ENCODE measurements at regions not wholly inside any gene's neighbourhood (a gene's known extent, or its start where the extent isn't known, plus 50 kb on each side); places are given as distances from the start of the nearest gene placed in this dataset.

DNA sequence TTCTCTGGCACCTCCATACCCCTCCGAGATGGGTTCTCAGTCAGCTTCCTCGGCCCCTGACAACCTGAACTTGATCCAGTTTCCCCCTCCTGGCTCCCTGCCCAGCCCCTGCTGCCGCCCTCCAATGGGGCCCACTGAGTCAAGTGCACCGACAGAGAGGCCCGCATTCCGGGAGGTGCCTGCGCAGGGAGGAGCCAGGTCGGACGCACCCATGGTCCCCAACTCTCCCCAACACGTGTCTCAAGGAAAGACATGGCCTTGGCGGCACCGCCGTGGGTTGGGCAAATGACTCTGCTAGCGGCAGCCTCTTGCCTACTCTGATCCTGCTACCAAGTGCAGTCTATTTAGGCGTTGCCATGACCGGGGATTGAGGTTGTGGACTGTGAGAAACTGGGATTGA, 275.3 kb downstream of the SNX13 start:
- ATAC-seq (no peak), DNase-seq (no peak)
- no peaks in the 10 kb centered on the region for H3K36me3 Mint-ChIP-seq
- CTCF ChIA-PET = no interaction called here
- no peak overlapping the region for H3K27ac Mint-ChIP-seq
- peaks cover 9% of the 10 kb centered on the region for H3K27me3 Mint-ChIP-seq
- H3K4me1 Mint-ChIP-seq = no peaks in the 10 kb centered on the region
- no peaks in the 10 kb centered on the region for H3K9me3 Mint-ChIP-seq (ENCODE audit: low read depth)
- no peak overlapping the region for H3K4me3 Mint-ChIP-seq

- ATAC-seq (no peak), DNase-seq (no peak)
- CTCF ChIA-PET = interaction anchor here (1.4 kb wide), 1 partner anchor 10 kb away, joined by 4 read pairs; no protein-coding TSS in a partner anchor
- Mint-ChIP-seq H3K27ac (no peak overlapping the region), H3K36me3 (no peaks in the 10 kb centered on the region), H3K4me1 (no peaks in the 10 kb centered on the region), H3K9me3 (ENCODE audit: low read depth) (no peaks in the 10 kb centered on the region), H3K27me3 (peaks cover 9% of the 10 kb centered on the region), H3K4me3 (no peak overlapping the region)
These were observed 272.2 kb downstream of the SNX13 start for GRCh38 chr7:17668122-17668521.

DNA sequence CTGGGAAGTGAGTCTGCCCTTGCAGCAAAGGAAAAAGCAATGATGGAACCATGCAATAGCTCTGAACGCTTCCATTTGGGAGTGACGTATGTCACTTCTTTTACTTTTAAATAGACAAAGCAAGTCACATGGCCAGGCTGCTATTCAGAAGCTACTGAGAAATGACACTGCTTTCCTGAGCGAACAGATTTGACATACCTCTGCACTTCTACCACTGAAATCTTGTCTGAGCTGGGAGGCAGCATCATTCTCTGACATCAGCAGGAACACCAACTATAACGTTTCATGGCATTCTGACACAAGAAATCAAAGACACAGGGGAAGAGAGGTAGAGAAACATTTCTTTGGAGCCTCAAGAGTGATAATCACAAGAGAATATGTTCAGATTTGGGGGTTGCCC, 271.1 kb downstream of the SNX13 start:
- Mint-ChIP-seq H3K27ac (no peak overlapping the region), H3K9me3 (ENCODE audit: low read depth) (no peaks in the 10 kb centered on the region), H3K36me3 (no peaks in the 10 kb centered on the region), H3K4me1 (no peaks in the 10 kb centered on the region), H3K4me3 (no peak overlapping the region), H3K27me3 (peaks cover 9% of the 10 kb centered on the region)
- CTCF ChIA-PET = no interaction called here
- ATAC-seq (no peak), DNase-seq (no peak)

- Mint-ChIP-seq H3K27me3 (peaks cover 9% of the 10 kb centered on the region), H3K9me3 (ENCODE audit: low read depth) (no peaks in the 10 kb centered on the region), H3K4me1 (no peaks in the 10 kb centered on the region), H3K36me3 (no peaks in the 10 kb centered on the region), H3K27ac (no peak overlapping the region), H3K4me3 (no peak overlapping the region)
- CTCF ChIA-PET = interaction anchor here (1.1 kb wide), 1 partner anchor 9 kb away, joined by 3 read pairs; no protein-coding TSS in a partner anchor
- no peak for ATAC-seq
- DNase-seq = no peak
These were observed 268.3 kb downstream of the SNX13 start for GRCh38 chr7:17671956-17672355.

DNA sequence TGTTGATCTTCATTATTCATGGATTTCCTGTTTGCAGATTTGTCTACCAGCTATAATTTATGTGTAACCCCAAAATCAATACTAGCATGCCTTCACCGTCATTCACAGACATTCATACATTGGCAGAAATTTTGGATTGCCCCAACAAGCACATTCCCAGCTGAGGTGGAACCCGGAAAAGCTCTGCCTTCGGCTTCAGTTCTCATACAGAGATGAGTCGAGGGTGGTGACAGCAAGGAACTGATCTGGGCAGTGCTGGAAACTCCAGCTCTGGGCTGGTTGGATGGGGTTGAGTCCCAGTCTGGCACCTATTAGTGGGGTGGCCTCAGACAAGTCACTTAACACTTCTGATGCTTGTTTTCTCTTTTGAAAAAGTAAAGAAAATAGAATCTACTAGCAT, 267.5 kb downstream of the SNX13 start:
- Mint-ChIP-seq H3K9me3 (ENCODE audit: low read depth) (no peaks in the 10 kb centered on the region), H3K27ac (no peak overlapping the region), H3K4me1 (no peaks in the 10 kb centered on the region), H3K27me3 (peaks cover 12% of the 10 kb centered on the region), H3K4me3 (no peak overlapping the region), H3K36me3 (no peaks in the 10 kb centered on the region)
- no peak for DNase-seq
- ATAC-seq = no peak
- CTCF ChIA-PET = no interaction called here

- no peaks in the 10 kb centered on the region for H3K4me1 Mint-ChIP-seq
- CTCF ChIA-PET = no interaction called here
- H3K36me3 Mint-ChIP-seq = no peaks in the 10 kb centered on the region
- no peak for DNase-seq
- H3K27ac Mint-ChIP-seq = no peak overlapping the region
- H3K4me3 Mint-ChIP-seq = no peak overlapping the region
- no peaks in the 10 kb centered on the region for H3K9me3 Mint-ChIP-seq (ENCODE audit: low read depth)
- no peak for ATAC-seq
- peaks cover 13% of the 10 kb centered on the region for H3K27me3 Mint-ChIP-seq
These were observed 265.9 kb downstream of the SNX13 start for GRCh38 chr7:17674166-17674942.

DNA sequence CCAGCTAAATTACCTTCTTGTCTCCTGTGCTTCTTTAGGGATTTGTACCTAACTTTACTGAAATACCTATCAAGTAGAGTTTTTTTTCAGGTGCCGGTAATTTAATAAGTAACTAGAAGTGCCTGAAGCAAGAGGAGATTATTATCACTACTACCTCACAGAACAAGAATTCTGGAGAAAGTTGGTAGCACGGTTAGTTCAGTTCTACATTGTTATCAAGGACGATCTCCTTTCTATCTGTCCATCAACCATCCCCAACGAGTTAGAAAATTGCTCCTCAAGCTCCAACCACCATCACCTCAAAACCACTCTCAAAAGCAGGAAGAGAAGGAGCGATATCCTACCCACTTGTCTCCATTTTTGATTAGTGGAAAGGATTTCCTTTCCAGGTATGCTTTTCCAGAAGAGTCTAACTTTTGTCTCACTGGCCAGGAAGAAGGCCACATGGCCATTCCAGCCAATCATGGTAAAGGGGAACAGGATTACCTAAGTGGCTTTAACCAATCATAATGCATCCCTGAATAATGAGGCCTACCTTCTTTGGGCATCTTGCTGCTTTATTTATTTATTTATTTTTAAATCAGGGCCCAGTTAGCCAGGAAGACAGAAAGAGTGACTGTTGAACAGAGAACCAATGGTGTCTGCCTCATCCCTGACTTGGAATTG, 265.2 kb downstream of the SNX13 start:
- no peak overlapping the region for H3K4me3 Mint-ChIP-seq
- peaks cover 13% of the 10 kb centered on the region for H3K27me3 Mint-ChIP-seq
- no peaks in the 10 kb centered on the region for H3K4me1 Mint-ChIP-seq
- no peak overlapping the region for H3K27ac Mint-ChIP-seq
- no peaks in the 10 kb centered on the region for H3K9me3 Mint-ChIP-seq (ENCODE audit: low read depth)
- DNase-seq (no peak), ATAC-seq (no peak)
- no peaks in the 10 kb centered on the region for H3K36me3 Mint-ChIP-seq
- CTCF ChIA-PET = no interaction called here

GRCh38 chr7:17677408-17677807, 262.9 kb downstream of the SNX13 start:
- CTCF ChIA-PET = no interaction called here
- Mint-ChIP-seq H3K27ac (no peak overlapping the region), H3K36me3 (no peaks in the 10 kb centered on the region), H3K4me3 (no peak overlapping the region), H3K9me3 (ENCODE audit: low read depth) (no peaks in the 10 kb centered on the region), H3K27me3 (peaks cover 13% of the 10 kb centered on the region), H3K4me1 (no peaks in the 10 kb centered on the region)
- no peak for DNase-seq
- ATAC-seq = no peak

DNA sequence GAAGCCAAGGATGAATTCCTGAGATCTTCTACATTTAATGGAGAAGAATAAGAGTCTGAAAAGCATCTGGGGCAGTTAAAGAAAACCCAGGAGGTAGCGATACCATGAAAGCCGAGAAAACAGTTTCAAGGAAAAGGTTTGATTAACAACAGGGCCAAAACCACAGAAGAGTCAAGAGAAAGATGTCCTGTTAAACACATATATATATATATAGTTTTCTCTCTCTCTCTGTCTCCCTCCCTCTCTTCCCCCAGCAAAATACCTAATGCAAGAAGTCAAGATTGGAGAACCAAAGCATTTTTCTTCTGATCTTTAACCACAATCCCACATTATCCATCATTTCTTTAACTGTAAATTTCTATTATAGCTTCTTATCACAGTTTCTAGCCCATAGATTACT, 261.4 kb downstream of the SNX13 start:
- Mint-ChIP-seq H3K36me3 (no peaks in the 10 kb centered on the region), H3K4me1 (no peaks in the 10 kb centered on the region), H3K27ac (no peak overlapping the region), H3K4me3 (no peak overlapping the region), H3K27me3 (peaks cover 10% of the 10 kb centered on the region), H3K9me3 (ENCODE audit: low read depth) (no peaks in the 10 kb centered on the region)
- DNase-seq (no peak), ATAC-seq (no peak)
- CTCF ChIA-PET = no interaction called here

DNA sequence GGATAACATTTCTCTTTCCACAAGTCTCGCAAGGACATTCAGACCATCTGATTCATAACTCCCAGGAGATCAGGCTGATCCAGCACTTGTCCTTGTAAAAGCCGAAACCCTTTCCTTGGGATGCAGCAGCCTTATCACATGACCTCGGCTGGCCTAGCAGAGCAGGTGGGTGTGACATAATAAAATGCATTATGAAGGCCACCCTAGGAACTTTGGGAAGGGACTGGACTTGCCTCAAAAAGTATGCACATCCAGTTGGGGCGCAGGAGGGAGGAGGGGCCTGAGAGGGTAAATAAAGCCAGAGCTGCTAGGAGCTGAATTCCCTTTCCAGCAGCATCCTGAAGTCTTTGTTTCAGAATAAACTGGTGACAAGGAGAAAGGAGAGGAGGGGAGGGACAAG, 260.8 kb downstream of the SNX13 start:
- no peaks in the 10 kb centered on the region for H3K36me3 Mint-ChIP-seq
- H3K27ac Mint-ChIP-seq = no peak overlapping the region
- peaks cover 10% of the 10 kb centered on the region for H3K27me3 Mint-ChIP-seq
- H3K9me3 Mint-ChIP-seq (ENCODE audit: low read depth) = no peaks in the 10 kb centered on the region
- no peaks in the 10 kb centered on the region for H3K4me1 Mint-ChIP-seq
- H3K4me3 Mint-ChIP-seq = no peak overlapping the region
- no peak for DNase-seq
- no peak for ATAC-seq
- CTCF ChIA-PET = no interaction called here

DNA sequence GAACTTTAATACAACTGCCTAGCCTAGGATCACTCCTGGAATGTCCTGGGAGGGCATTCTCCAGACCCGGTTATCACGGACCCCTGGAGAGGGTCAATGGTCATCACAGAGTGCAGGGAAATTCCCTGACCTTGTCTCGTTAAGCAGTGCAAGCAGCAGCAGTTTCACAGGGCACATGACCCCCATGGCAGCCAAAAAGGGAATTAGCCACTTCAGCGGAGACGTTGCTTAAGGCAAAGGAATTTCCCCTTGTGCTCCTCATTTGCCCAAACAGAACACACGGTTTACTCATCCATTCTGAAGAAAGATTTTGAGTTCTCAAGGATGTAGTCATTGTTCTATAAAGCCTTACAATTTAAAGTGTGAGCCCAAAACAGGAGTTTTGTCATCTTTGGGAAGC, 260.3 kb downstream of the SNX13 start:
- DNase-seq (no peak), ATAC-seq (no peak)
- H3K27me3 Mint-ChIP-seq = peaks cover 10% of the 10 kb centered on the region
- no peaks in the 10 kb centered on the region for H3K36me3 Mint-ChIP-seq
- H3K4me3 Mint-ChIP-seq = no peak overlapping the region
- H3K4me1 Mint-ChIP-seq = no peaks in the 10 kb centered on the region
- CTCF ChIA-PET = interaction anchor here (1.0 kb wide), 1 partner anchor 8 kb away, joined by 3 read pairs; no protein-coding TSS in a partner anchor
- no peak overlapping the region for H3K27ac Mint-ChIP-seq
- no peaks in the 10 kb centered on the region for H3K9me3 Mint-ChIP-seq (ENCODE audit: low read depth)

GRCh38 chr7:17680943-17681351, 259.3 kb downstream of the SNX13 start:
- H3K27me3 Mint-ChIP-seq = peaks cover 10% of the 10 kb centered on the region
- H3K27ac Mint-ChIP-seq = no peak overlapping the region
- no peak for DNase-seq
- ATAC-seq = no peak
- CTCF ChIA-PET = interaction anchor here (0.9 to 1.0 kb wide), 2 partner anchors 9 to 12 kb away, joined by 3 read pairs; no protein-coding TSS in a partner anchor
- H3K36me3 Mint-ChIP-seq = no peaks in the 10 kb centered on the region
- H3K4me3 Mint-ChIP-seq = no peak overlapping the region
- H3K9me3 Mint-ChIP-seq (ENCODE audit: low read depth) = no peaks in the 10 kb centered on the region
- no peaks in the 10 kb centered on the region for H3K4me1 Mint-ChIP-seq

GRCh38 chr7:17681965-17682364, 258.3 kb downstream of the SNX13 start:
- Mint-ChIP-seq H3K36me3 (no peaks in the 10 kb centered on the region), H3K9me3 (ENCODE audit: low read depth) (no peaks in the 10 kb centered on the region), H3K27ac (no peak overlapping the region), H3K4me1 (no peaks in the 10 kb centered on the region), H3K4me3 (no peak overlapping the region), H3K27me3 (peaks cover 10% of the 10 kb centered on the region)
- CTCF ChIA-PET = no interaction called here
- DNase-seq (no peak), ATAC-seq (no peak)

DNA sequence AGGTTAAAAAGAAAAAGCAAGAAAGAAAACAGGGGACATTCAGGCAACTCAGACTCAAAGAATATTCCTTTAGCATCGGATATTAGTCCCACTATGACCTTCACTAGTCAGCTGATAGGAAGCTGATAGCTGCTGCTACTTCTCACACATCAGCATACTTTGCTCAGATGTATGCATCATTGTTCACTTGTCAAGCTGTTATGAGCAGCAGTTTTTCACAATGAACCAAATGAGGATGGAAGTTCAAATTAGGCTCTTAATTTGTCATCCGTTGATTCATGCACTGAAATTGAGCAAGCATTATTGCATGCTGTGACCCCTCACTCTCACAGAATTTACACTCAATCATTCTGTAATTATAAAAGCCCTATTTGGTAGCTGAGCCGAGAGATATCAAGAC, 257.7 kb downstream of the SNX13 start:
- Mint-ChIP-seq H3K36me3 (no peaks in the 10 kb centered on the region), H3K4me1 (no peaks in the 10 kb centered on the region), H3K27me3 (peaks cover 9% of the 10 kb centered on the region), H3K27ac (no peak overlapping the region), H3K4me3 (no peak overlapping the region), H3K9me3 (ENCODE audit: low read depth) (no peaks in the 10 kb centered on the region)
- DNase-seq (no peak), ATAC-seq (no peak)
- CTCF ChIA-PET = no interaction called here
